Liver (tissue), 6 donors: ENCODE measurements at regions not wholly inside any gene's neighbourhood (a gene's known extent, or its start where the extent isn't known, plus 50 kb on each side); places are given as distances from the start of the nearest gene placed in this dataset.
A peak's percentile ranks its signal among the peaks of the same experiment; 100 is the strongest.
"Not testable (repeated sequence)": the region's sequence is repeated elsewhere in the genome, so short reads cannot be mapped to it uniquely, and the experiment has no call there.

Experiments
- DNase-seq: peaks from one replicate; pipeline ENCODE4 v3.0.0-alpha.2; 2017; ENCODE audit warnings: low spot score
- H3K27ac ChIP-seq, 2 donors: one replicate each; pipeline ENCODE4 v1.7.0; 2013; ENCODE audit warnings: inconsistent platforms in 2 of 2, low read length in 2 of 2, control low read depth in 1 of 2, low read depth in 1 of 2, mild to moderate bottlenecking in 1 of 2
- H3K27me3 ChIP-seq, 4 donors: one replicate each; pipeline versions ENCODE4 v1.6.1 to v1.7.0; 2013; ENCODE audit warnings: low read length in 3 of 4, inconsistent platforms in 1 of 4, mild to moderate bottlenecking in 1 of 4, moderate library complexity in 1 of 4; ENCODE audit not compliant: control insufficient read depth in 4 of 4, insufficient read depth in 4 of 4
- H3K36me3 ChIP-seq, 4 donors: one replicate each; pipeline versions ENCODE4 v1.6.1 to v1.7.0; 2013; ENCODE audit warnings: low read length in 3 of 4, mild to moderate bottlenecking in 3 of 4, low read depth in 1 of 4, moderate library complexity in 1 of 4; ENCODE audit not compliant: control insufficient read depth in 4 of 4, insufficient read depth in 3 of 4
- H3K4me1 ChIP-seq, 4 donors: one replicate each; pipeline versions ENCODE4 v1.6.1 to v1.7.0; 2013; ENCODE audit warnings: low read length in 3 of 4, mild to moderate bottlenecking in 3 of 4, moderate library complexity in 1 of 4; ENCODE audit not compliant: control insufficient read depth in 4 of 4, insufficient read depth in 4 of 4
- H3K4me3 ChIP-seq, 3 donors: one replicate each; pipeline versions ENCODE4 v1.6.1 to v1.7.0; 2013; ENCODE audit warnings: low read length in 3 of 3, control low read depth in 1 of 3, low read depth in 1 of 3, mild to moderate bottlenecking in 1 of 3
- H3K9ac ChIP-seq, 2 donors: one replicate each; pipeline ENCODE4 v1.7.0; 2013; ENCODE audit warnings: low read length in 2 of 2, mild to moderate bottlenecking in 2 of 2, moderate library complexity in 2 of 2, control low read depth in 1 of 2, low read depth in 1 of 2
- H3K9me3 ChIP-seq, 4 donors: one replicate each; pipeline versions ENCODE4 v1.6.1 to v1.7.0; 2013; ENCODE audit warnings: low read length in 3 of 4; ENCODE audit not compliant: control insufficient read depth in 4 of 4
- WGBS: extraction: QIAGEN DNeasy Blood & Tissue Kit; methylation state at CpG from one replicate; pipeline ENCODE4 v1.1.7; 2013; 5-methylcytosine and 5-hydroxymethylcytosine counted together
- donor health status: healthy.
- donor health status: healthy.
- donor health status: healthy.

GRCh38 chr17:64794113-64794512, 125.2 kb downstream of the LRRC37A3 start:
- not testable (repeated sequence) for H3K9ac ChIP-seq, H3K9me3 ChIP-seq, H3K27ac ChIP-seq, H3K4me3 ChIP-seq, H3K36me3 ChIP-seq, H3K27me3 ChIP-seq, H3K4me1 ChIP-seq, DNase-seq
- WGBS, result 88% methylated on average over 4 of the region's 4 CpGs

GRCh38 chr17:64792793-64793575, 126.3 kb downstream of the LRRC37A3 start:
- not testable (repeated sequence) for DNase-seq, H3K36me3 ChIP-seq
- WGBS, result 76% methylated on average over 12 of the region's 12 CpGs

GRCh38 chr17:64792276-64792675, 127.0 kb downstream of the LRRC37A3 start:
- H3K27me3 ChIP-seq, H3K36me3 ChIP-seq, H3K9me3 ChIP-seq, H3K4me1 ChIP-seq, H3K9ac ChIP-seq, H3K4me3 ChIP-seq, H3K27ac ChIP-seq, DNase-seq: not testable (repeated sequence)
- 95% methylated on average over 12 of the region's 12 CpGs for WGBS

More at GRCh38 chr17:64792793-64793575, 126.3 kb downstream of the LRRC37A3 start:
- peak overlapping the region in 1 of 2 donors; percentile 31 for H3K27ac ChIP-seq
- H3K4me3 ChIP-seq, H3K4me1 ChIP-seq, H3K9me3 ChIP-seq, H3K27me3 ChIP-seq, H3K9ac ChIP-seq: not testable (repeated sequence)

- not testable (repeated sequence) for H3K27ac ChIP-seq, H3K9me3 ChIP-seq, H3K9ac ChIP-seq, H3K4me1 ChIP-seq, DNase-seq, H3K4me3 ChIP-seq, H3K27me3 ChIP-seq
- 88% methylated on average over 5 of the region's 5 CpGs for WGBS
- H3K36me3 ChIP-seq, result peaks cover 0 to 11% (median 4%) of the 10 kb centered on the region in 4 donors
Measured at GRCh38 chr17:64791691-64792090, 127.6 kb downstream of the LRRC37A3 start.

- H3K9me3 ChIP-seq, H3K4me1 ChIP-seq, H3K27ac ChIP-seq, DNase-seq, H3K27me3 ChIP-seq, H3K9ac ChIP-seq, H3K4me3 ChIP-seq: not testable (repeated sequence)
- H3K36me3 ChIP-seq, result peaks cover 0 to 15% (median 4%) of the 10 kb centered on the region in 4 donors
- WGBS, result 95% methylated on average over 12 of the region's 12 CpGs
Measured at GRCh38 chr17:64791226-64791625, 128.1 kb downstream of the LRRC37A3 start.

- not testable (repeated sequence) for H3K4me3 ChIP-seq, H3K9me3 ChIP-seq, H3K9ac ChIP-seq, H3K27me3 ChIP-seq, H3K27ac ChIP-seq, H3K4me1 ChIP-seq, DNase-seq
- 93% methylated on average over 5 of the region's 5 CpGs for WGBS
- H3K36me3 ChIP-seq, result peaks cover 0 to 19% (median 6%) of the 10 kb centered on the region in 4 donors
Measured at GRCh38 chr17:64790690-64791089, 128.6 kb upstream of the SMURF2 start.

- H3K9ac ChIP-seq, H3K4me3 ChIP-seq, H3K27me3 ChIP-seq, H3K27ac ChIP-seq, H3K9me3 ChIP-seq, H3K4me1 ChIP-seq, DNase-seq: not testable (repeated sequence)
- peaks cover 0 to 21% (median 6%) of the 10 kb centered on the region in 4 donors for H3K36me3 ChIP-seq
- over 99% methylated on average over 5 of the region's 5 CpGs for WGBS
Measured at GRCh38 chr17:64790193-64790592, 128.1 kb upstream of the SMURF2 start.

- not testable (repeated sequence) for H3K9ac ChIP-seq
Measured at GRCh38 chr17:64789061-64789445, 126.9 kb upstream of the SMURF2 start.

More at GRCh38 chr17:64789061-64789445, 126.9 kb upstream of the SMURF2 start:
- peaks cover 5 to 25% (median 8%) of the 10 kb centered on the region in 4 donors for H3K36me3 ChIP-seq
- not testable (repeated sequence) for H3K4me3 ChIP-seq, H3K9me3 ChIP-seq, H3K4me1 ChIP-seq, H3K27me3 ChIP-seq, DNase-seq, H3K27ac ChIP-seq
- WGBS, result 90% methylated on average over 8 of the region's 8 CpGs
